ENCODE measurements at regions not wholly inside any gene's neighbourhood (a gene's known extent, or its start where the extent isn't known, plus 50 kb on each side); places are given as distances from the start of the nearest gene placed in this dataset.
"Not testable (repeated sequence)": the region's sequence is repeated elsewhere in the genome, so short reads cannot be mapped to it uniquely, and the experiment has no call there.

GRCh38 chr4:189753092-189753491 lies 187.6 kb upstream of the FRG1 start:
- not testable (repeated sequence) for TF ChIP-seq CTCF (IDR thresholded peaks at IDR 0.05 in 8 of 11, conservative IDR thresholded peaks at IDR 0.05 in 3 of 11); POLR2A (IDR thresholded peaks at IDR 0.05); POLR2AphosphoS5 (IDR thresholded peaks at IDR 0.05)

Data from spleen (tissue), 7 donors.